ENCODE measurements at regions not wholly inside any gene's neighbourhood (a gene's known extent, or its start where the extent isn't known, plus 50 kb on each side); places are given as distances from the start of the nearest gene placed in this dataset.
"Not testable (repeated sequence)": the region's sequence is repeated elsewhere in the genome, so short reads cannot be mapped to it uniquely, and the experiment has no call there.

DNA sequence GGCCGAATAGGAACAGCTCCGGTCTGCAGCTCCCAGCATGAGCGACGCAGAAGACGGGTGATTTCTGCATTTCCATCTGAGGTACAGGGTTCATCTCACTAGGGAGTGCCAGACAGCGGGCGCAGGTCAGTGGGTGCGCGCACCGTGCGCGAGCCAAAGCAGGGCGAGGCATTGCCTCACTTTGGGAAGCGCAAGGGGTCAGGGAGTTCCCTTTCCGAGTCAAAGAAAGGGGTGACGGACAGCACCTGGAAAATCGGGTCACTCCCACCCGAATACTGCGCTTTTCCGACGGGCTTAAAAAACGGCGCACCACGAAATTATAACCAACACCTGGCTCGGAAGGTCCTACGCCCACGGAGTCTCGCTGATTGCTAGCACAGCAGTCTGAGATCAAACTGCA, 386.8 kb upstream of the SPHKAP start:
- not testable (repeated sequence) for TF ChIP-seq POLR2A (IDR thresholded peaks at IDR 0.05)
- TF ChIP-seq, protein P1, sequence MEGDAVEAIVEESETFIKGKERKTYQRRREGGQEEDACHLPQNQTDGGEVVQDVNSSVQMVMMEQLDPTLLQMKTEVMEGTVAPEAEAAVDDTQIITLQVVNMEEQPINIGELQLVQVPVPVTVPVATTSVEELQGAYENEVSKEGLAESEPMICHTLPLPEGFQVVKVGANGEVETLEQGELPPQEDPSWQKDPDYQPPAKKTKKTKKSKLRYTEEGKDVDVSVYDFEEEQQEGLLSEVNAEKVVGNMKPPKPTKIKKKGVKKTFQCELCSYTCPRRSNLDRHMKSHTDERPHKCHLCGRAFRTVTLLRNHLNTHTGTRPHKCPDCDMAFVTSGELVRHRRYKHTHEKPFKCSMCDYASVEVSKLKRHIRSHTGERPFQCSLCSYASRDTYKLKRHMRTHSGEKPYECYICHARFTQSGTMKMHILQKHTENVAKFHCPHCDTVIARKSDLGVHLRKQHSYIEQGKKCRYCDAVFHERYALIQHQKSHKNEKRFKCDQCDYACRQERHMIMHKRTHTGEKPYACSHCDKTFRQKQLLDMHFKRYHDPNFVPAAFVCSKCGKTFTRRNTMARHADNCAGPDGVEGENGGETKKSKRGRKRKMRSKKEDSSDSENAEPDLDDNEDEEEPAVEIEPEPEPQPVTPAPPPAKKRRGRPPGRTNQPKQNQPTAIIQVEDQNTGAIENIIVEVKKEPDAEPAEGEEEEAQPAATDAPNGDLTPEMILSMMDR (IDR thresholded peaks at IDR 0.05) = not testable (repeated sequence)

All from vagina (tissue), 2 donors.